Breast epithelium (tissue), 4 donors: ENCODE measurements at regions not wholly inside any gene's neighbourhood (a gene's known extent, or its start where the extent isn't known, plus 50 kb on each side); places are given as distances from the start of the nearest gene placed in this dataset.

Source experiments
- DNase-seq, 2 donors: peaks; one replicate each; pipeline ENCODE4 v3.0.0-alpha.2; 2019; ENCODE audit warnings: low spot score in 2 of 2
- H3K27ac ChIP-seq, 2 donors: fragments of 200-600 bp; sonication (generic) in 1 of 2; one replicate each; pipeline ENCODE4 v1.5.1; 2016 to 2019; ENCODE audit warnings: mild to moderate bottlenecking in 1 of 2
- H3K27me3 ChIP-seq, 2 donors: fragments of 200-600 bp; sonication (generic) in 1 of 2; one replicate each; pipeline versions ENCODE4 v1.5.1 to v1.6.0; 2017 to 2019; ENCODE audit warnings: control low read depth in 1 of 2, mild to moderate bottlenecking in 1 of 2
- H3K36me3 ChIP-seq: fragments of 200-600 bp; one replicate; pipeline ENCODE4 v1.5.1; 2019
- H3K4me1 ChIP-seq, 2 donors: fragments of 200-600 bp; sonication (generic); one replicate each; pipeline ENCODE4 v1.5.1; 2016 to 2019; ENCODE audit warnings: control low read depth in 1 of 2
- H3K4me3 ChIP-seq, 3 donors: fragments of 200-600 bp; sonication (generic); 1 replicate in 2 of 3; 2 replicates in 1 of 3; pipeline ENCODE4 v1.5.1; 2016 to 2019; ENCODE audit warnings: mild to moderate bottlenecking in 3 of 3, moderate library complexity in 2 of 3
- H3K9me3 ChIP-seq, 2 donors: fragments of 200-600 bp; sonication (generic) in 1 of 2; one replicate each; pipeline ENCODE4 v1.5.1; 2016 to 2019; ENCODE audit warnings: control low read depth in 1 of 2
- POLR2A ChIP-seq: fragments of 450-650 bp; IDR thresholded peaks from one replicate; pipeline ENCODE4 v1.6.1; 2016; ENCODE audit warnings: antibody characterized with exemption, mild to moderate bottlenecking, moderate library complexity
- POLR2AphosphoS5 ChIP-seq, 3 donors: sonication (generic); formaldehyde crosslinking; IDR thresholded peaks; one replicate each; pipeline ENCODE4 v1.6.1; 2017; ENCODE audit warnings: antibody characterized with exemption in 3 of 3
- intact Hi-C: fragments of 100-400 bp; cut with DNase I; formaldehyde crosslinking; loops from one replicate; pipeline ENCODE4 v1.15.1; 2023; ENCODE audit warnings: low total_unique reads
- TF ChIP-seq, protein P1 (sequence below), 3 donors: fragments of 450-650 bp; IDR thresholded peaks; one replicate each; pipeline ENCODE4 v1.5.1; 2016 to 2017; ENCODE audit warnings: antibody characterized with exemption in 3 of 3, mild to moderate bottlenecking in 3 of 3, moderate library complexity in 3 of 3

DNA sequence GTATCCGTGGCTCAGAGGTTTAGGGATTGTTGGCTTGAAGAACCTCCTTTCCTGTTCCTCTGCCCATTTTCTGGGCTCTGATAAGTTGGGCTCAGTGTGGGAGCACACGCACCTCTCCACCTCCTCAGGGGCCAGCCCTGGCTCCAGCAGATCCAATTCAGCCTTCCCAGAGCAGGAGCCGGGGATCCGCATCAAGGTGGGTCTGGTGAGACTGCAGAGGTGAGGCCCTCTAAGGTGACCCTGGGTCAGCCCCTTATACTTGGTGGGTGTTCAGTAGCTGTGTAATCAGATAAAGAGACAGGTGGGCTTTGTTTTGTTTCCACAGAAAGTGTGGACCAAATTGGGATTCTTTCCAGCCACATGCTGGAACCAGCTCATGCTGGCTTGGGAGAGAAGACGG is 1466.0 kb downstream of the TBC1D22A start:
- intact Hi-C loops: loop anchor here (10.0 kb wide), 1 partner anchor 1066 kb away; no protein-coding TSS in a partner anchor
- H3K4me1 ChIP-seq: no peaks in the 10 kb centered on the region
- H3K27me3 ChIP-seq: peaks cover 0 to 18% of the 10 kb centered on the region in 2 donors
- H3K27ac ChIP-seq: no peak overlapping the region
- peaks cover 2 to 14% of the 10 kb centered on the region in 2 donors for H3K9me3 ChIP-seq
- H3K4me3 ChIP-seq: no peak overlapping the region
- no peak for TF ChIP-seq POLR2A
- TF ChIP-seq, protein P1, sequence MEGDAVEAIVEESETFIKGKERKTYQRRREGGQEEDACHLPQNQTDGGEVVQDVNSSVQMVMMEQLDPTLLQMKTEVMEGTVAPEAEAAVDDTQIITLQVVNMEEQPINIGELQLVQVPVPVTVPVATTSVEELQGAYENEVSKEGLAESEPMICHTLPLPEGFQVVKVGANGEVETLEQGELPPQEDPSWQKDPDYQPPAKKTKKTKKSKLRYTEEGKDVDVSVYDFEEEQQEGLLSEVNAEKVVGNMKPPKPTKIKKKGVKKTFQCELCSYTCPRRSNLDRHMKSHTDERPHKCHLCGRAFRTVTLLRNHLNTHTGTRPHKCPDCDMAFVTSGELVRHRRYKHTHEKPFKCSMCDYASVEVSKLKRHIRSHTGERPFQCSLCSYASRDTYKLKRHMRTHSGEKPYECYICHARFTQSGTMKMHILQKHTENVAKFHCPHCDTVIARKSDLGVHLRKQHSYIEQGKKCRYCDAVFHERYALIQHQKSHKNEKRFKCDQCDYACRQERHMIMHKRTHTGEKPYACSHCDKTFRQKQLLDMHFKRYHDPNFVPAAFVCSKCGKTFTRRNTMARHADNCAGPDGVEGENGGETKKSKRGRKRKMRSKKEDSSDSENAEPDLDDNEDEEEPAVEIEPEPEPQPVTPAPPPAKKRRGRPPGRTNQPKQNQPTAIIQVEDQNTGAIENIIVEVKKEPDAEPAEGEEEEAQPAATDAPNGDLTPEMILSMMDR (IDR thresholded peaks at IDR 0.05): no peak
- TF ChIP-seq POLR2AphosphoS5 (IDR thresholded peaks at IDR 0.05): no peak
- DNase-seq: no peak
- no peaks in the 10 kb centered on the region for H3K36me3 ChIP-seq

DNA sequence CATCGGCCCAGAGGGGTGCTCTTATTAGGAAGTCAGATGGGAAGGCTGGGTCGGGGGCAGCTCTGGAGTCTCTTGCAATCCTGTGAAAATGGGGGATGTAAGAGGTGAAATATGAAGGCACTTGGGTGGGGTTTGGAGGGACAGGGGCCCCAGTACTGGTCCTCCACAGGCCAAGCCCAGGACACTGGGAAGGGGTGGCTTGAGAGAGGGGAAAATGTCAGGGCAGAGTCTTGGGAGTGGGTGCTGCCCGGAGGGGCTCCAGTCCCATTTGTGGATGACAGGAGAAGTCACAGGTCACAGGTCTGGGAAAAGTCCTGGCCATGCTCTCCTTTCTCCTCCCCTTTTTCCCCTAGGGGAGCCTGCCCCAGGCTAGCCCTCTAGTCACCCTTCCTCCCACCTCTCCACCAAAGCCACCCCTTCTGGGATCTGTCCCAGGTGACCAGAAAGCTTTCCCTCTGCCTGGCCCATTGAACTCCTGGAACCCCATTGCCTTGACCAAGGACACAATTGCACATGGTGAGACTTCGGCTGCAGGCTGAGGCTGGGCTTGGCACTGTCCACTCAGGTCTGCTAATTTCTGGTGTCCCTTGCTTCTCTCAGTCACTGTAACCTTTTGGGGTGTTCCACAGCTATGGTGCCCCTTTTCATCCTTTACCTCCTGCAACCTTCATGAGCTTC is 1465.0 kb downstream of the TBC1D22A start:
- peaks cover 0 to 25% of the 10 kb centered on the region in 2 donors for H3K27me3 ChIP-seq
- H3K27ac ChIP-seq: no peak overlapping the region
- no peaks in the 10 kb centered on the region for H3K36me3 ChIP-seq
- intact Hi-C loops: loop anchor here (10.0 kb wide), 1 partner anchor 1067 kb away; no protein-coding TSS in a partner anchor
- no peak overlapping the region for H3K4me3 ChIP-seq
- no peak for DNase-seq
- no peaks in the 10 kb centered on the region for H3K4me1 ChIP-seq
- peaks cover 0 to 9% of the 10 kb centered on the region in 2 donors for H3K9me3 ChIP-seq
- TF ChIP-seq, protein P1 (IDR thresholded peaks at IDR 0.05): no peak
- TF ChIP-seq POLR2AphosphoS5 (IDR thresholded peaks at IDR 0.05) (no peak), POLR2A (no peak)

DNA sequence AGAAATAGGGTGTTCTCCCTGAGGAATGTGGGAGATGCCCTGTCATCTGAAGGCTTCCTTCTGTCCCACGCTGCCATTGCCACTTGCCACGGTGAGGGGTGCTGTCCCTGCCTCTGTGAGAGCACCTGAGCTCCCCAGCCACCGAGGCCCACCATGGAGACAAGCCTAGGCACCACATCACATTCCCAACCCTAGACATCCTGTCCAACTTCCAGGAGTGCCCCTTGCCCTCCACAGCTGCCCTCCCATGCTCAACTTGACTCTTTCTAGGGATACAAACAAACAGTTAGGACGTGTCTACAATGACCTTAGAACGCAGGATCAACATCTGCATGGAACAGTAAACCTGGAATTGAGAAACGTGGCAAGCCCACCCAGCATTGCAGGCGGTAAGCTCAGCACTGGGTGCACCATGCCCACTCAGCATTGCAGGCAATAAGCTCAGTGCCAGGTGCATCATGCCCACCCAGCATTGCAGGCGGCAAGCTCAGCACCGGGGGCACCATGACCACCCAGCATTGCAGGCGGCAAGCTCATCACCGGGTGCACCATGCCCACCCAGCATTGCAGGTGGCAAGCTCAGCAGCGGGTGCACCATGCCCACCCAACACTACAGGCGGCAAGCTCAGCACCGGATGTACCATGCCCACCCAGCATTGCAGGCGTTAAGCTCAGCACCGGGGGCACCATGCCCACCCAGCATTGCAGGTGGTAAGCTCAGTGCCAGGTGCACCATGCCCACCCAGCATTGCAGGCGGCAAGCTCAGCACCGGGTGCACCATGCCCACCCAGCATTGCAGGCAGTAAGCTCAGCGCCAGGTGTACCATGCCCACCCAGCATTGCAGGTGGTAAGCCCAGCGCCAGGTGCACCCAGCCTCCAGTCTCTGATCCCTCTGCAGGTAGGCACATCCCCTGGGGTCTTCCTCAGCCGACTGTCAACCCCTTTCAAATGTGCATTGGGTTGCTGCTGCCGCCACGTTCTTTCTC is 1463.9 kb downstream of the TBC1D22A start:
- Histone ChIP-seq H3K9me3 (peaks cover under 1 to 9% of the 10 kb centered on the region in 2 donors), H3K36me3 (no peaks in the 10 kb centered on the region), H3K4me1 (no peaks in the 10 kb centered on the region), H3K27me3 (peaks cover 0 to 26% of the 10 kb centered on the region in 2 donors), H3K27ac (no peak overlapping the region), H3K4me3 (no peak overlapping the region)
- intact Hi-C loops: loop anchor here (10.0 kb wide), 1 partner anchor 1068 kb away; no protein-coding TSS in a partner anchor
- TF ChIP-seq, protein P1 (IDR thresholded peaks at IDR 0.05): no peak
- TF ChIP-seq POLR2A: no peak
- TF ChIP-seq POLR2AphosphoS5 (IDR thresholded peaks at IDR 0.05): no peak
- DNase-seq: no peak

DNA sequence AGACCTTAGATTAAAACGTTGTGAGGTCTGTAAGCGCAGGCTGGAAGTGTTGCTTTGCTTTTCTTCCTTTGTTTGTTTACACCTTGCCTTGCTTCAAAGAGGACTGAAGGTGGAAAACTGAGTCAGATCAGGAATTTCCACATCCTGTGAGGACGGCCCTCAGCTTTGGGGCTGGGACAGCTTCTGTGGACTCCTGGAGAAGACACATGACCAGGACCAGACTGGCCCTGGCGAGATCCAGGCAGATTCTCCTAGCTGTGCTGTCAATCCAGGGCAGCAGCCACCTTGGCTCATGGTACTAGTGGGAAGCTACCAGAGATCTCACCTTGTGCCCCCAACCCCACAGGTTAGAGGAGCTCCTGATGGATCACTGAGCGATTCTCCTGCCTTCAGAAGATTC is 1461.9 kb downstream of the TBC1D22A start:
- no peak for DNase-seq
- H3K36me3 ChIP-seq: no peaks in the 10 kb centered on the region
- peaks cover 0 to 26% of the 10 kb centered on the region in 2 donors for H3K27me3 ChIP-seq
- TF ChIP-seq POLR2AphosphoS5 (IDR thresholded peaks at IDR 0.05): no peak
- TF ChIP-seq, protein P1 (IDR thresholded peaks at IDR 0.05): no peak
- TF ChIP-seq POLR2A: no peak
- H3K9me3 ChIP-seq: peaks cover 4 to 9% of the 10 kb centered on the region in 2 donors
- H3K27ac ChIP-seq: no peak overlapping the region
- no peak overlapping the region for H3K4me3 ChIP-seq
- intact Hi-C loops: loop anchor here (10.0 kb wide), 1 partner anchor 1070 kb away; no protein-coding TSS in a partner anchor
- no peaks in the 10 kb centered on the region for H3K4me1 ChIP-seq
